GM12864 (cell line): ENCODE measurements at regions not wholly inside any gene's neighbourhood (a gene's known extent, or its start where the extent isn't known, plus 50 kb on each side); places are given as distances from the start of the nearest gene placed in this dataset.

ENCODE experiments used
- DNase-seq: peaks from one replicate; pipeline ENCODE4 v3.0.0-alpha.2; 2011; ENCODE audit warnings: low read depth
- H3K4me3 ChIP-seq: 2 replicates; pipeline ENCODE4 v1.5.1; 2011; ENCODE audit warnings: mild to moderate bottlenecking, low read depth, low read length, control low read depth
- TF ChIP-seq, protein P1 (sequence below): IDR thresholded peaks from 2 replicates; pipeline ENCODE4 v1.5.1; 2011; ENCODE audit warnings: low read depth, mild to moderate bottlenecking, moderate library complexity, low read length, control low read depth, inconsistent platforms; ENCODE audit errors: missing control alignments

DNA sequence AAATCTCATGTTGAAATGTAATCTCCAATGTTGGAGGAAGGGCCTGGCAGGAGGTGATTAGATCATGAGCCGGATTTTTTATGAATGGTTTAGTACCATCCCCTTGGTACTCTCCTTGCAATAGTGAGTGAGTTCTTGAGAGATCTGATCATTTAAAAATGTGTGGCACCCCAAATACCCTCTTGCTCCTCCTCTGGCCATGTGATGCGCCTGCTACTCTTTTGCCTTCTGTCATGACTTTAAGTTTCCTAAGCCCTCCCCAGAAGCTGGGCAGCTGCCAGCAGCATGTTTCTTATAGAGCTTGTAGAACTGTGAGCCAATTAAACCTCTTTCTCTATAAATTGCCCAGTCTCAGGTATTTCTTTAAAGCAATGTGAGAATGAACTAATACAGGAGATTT is 72.6 kb upstream of the FIGN start:
- H3K4me3 ChIP-seq, result no peak overlapping the region
- TF ChIP-seq, protein P1, sequence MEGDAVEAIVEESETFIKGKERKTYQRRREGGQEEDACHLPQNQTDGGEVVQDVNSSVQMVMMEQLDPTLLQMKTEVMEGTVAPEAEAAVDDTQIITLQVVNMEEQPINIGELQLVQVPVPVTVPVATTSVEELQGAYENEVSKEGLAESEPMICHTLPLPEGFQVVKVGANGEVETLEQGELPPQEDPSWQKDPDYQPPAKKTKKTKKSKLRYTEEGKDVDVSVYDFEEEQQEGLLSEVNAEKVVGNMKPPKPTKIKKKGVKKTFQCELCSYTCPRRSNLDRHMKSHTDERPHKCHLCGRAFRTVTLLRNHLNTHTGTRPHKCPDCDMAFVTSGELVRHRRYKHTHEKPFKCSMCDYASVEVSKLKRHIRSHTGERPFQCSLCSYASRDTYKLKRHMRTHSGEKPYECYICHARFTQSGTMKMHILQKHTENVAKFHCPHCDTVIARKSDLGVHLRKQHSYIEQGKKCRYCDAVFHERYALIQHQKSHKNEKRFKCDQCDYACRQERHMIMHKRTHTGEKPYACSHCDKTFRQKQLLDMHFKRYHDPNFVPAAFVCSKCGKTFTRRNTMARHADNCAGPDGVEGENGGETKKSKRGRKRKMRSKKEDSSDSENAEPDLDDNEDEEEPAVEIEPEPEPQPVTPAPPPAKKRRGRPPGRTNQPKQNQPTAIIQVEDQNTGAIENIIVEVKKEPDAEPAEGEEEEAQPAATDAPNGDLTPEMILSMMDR, result peak; percentile 4
- no peak for DNase-seq

DNA sequence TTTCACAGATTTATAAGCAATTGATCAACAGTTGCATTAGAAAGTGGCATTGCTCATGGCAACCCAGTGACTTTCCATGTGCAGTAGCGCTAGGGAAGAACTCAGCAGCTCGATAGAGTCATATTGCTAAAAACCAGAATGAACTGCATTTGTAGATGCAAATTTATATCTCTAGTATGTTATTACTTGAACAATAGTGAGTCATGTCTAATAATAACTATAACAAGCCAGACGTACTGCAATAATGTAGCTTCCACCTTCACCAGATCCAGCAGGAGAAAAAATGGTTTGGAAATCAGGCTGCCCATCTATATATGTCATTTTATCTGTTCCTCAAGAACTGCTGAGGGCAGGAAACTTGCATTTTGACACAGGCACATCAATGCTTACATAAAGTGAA is 66.5 kb upstream of the FIGN start:
- DNase-seq, result no peak
- TF ChIP-seq, protein P1, result no peak
- H3K4me3 ChIP-seq, result no peak overlapping the region

DNA sequence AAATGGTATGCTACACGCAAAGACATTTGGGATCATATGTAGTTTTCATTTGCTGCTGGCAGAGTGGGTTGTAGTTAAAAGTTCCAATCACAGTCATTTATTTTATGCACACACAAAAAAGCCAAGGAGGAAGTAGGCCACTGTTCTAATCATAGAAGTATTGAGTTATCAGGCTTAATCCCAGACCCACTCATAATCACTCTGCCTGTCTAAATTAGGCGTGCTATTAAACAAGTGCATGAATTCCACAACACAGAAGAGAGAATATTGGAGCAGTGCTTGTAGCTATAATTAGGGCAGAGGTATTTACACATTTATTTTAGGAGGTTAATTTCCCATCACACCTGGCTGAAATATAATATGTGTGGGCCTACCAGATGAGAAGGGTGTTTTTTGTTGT is 65.7 kb upstream of the FIGN start:
- TF ChIP-seq, protein P1, result no peak
- no peak overlapping the region for H3K4me3 ChIP-seq
- DNase-seq, result no peak

DNA sequence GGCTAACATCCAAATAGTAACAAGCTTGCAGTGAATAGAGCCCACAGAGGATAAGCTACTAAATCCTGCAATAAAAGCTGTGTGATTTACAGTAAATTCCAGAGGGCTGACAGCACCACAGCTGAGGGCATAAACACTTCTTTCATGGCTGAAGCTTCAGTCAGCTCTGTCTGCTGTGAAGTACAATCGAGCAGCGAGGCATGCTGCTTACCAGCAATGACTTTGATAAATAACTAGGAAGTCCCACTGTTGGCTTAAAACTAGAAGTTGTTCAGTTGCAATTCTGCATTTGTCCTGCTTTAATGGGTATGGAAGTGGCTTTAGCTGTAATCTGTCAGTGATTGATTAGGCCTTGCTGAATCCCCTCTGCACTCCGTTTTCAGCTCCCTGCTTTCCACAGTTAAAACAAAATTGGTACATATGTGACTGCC is 65.2 kb upstream of the FIGN start:
- DNase-seq, result no peak
- no peak overlapping the region for H3K4me3 ChIP-seq
- TF ChIP-seq, protein P1, result no peak

DNA sequence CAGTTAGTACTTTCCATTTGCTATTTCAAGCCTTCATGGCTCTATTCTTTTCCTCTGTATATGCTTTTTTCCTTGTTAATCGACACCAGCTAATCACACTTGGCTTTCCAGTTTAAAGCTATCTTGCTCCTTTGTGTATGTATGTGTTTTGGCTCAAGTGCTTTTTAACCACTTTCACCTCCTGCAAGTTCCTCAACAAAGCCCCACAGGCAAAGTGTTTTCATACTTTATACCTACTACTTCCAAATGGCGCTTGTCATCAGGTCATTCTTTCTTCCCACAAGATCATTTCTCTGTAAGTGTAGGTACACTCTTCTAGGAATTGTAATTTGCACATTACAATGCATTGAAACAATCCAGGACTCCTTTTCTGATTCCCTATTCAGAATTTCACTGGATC is 64.0 kb upstream of the FIGN start:
- no peak for DNase-seq
- TF ChIP-seq, protein P1, result no peak
- H3K4me3 ChIP-seq, result no peak overlapping the region

DNA sequence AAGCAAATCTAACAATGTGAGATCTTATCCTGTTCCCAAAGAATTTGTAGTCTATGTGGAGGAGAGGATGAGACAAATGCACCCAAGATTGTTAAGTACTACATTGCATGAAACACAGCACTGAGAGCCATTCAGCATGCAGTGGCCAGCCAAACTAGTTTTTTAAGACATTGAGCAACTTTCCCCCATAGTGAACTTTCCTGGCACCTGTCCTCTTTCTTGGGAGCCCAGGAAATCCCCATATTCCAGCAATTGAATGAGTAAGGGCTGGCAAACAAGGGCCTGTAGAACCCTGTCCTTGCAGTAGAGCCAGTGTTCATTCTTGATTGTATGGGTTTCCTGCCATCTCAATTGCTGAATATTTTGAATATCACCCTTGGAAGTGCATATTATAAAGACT is 58.8 kb upstream of the FIGN start:
- H3K4me3 ChIP-seq, result no peak overlapping the region
- no peak for DNase-seq
- TF ChIP-seq, protein P1, result no peak
